HepG2 (cell line): ENCODE measurements at regions not wholly inside any gene's neighbourhood (a gene's known extent, or its start where the extent isn't known, plus 50 kb on each side); places are given as distances from the start of the nearest gene placed in this dataset.

Experiments used
- ARNT2 ChIP-seq: sonication (generic); formaldehyde crosslinking; IDR thresholded peaks from 2 replicates; pipeline ENCODE4 v1.8.0; 2022; ENCODE audit warnings: mild to moderate bottlenecking, low read depth, missing genetic modification reagents, moderate library complexity
- BORCS8-MEF2B ChIP-seq: sonication (generic); formaldehyde crosslinking; IDR thresholded peaks from 2 replicates; pipeline ENCODE4 v1.8.0; 2022; ENCODE audit warnings: mild to moderate bottlenecking, missing genetic modification reagents
- CBX5 ChIP-seq: sonication (generic); formaldehyde crosslinking; IDR thresholded peaks from 2 replicates; pipeline ENCODE4 v1.4.0; 2020; ENCODE audit warnings: missing genetic modification reagents, borderline replicate concordance
- CC2D1A ChIP-seq: sonication (generic); formaldehyde crosslinking; IDR thresholded peaks from 2 replicates; pipeline ENCODE4 v1.8.1; 2023; ENCODE audit warnings: mild to moderate bottlenecking, missing genetic modification reagents
- FOXJ3 ChIP-seq: sonication (generic); formaldehyde crosslinking; IDR thresholded peaks from 2 replicates; pipeline ENCODE4 v1.4.0; 2020; ENCODE audit warnings: missing genetic modification reagents, mild to moderate bottlenecking, borderline replicate concordance
- FOXO1 ChIP-seq: sonication (generic); formaldehyde crosslinking; IDR thresholded peaks from 2 replicates; pipeline ENCODE4 v1.4.0; 2020; ENCODE audit warnings: missing genetic modification reagents
- GATA4 ChIP-seq: sonication (generic); IDR thresholded peaks from 2 replicates; pipeline ENCODE4 v1.6.1; 2016; ENCODE audit warnings: antibody characterized with exemption, low read depth, borderline replicate concordance
- HIVEP1 ChIP-seq: sonication (generic); formaldehyde crosslinking; IDR thresholded peaks from 2 replicates; pipeline ENCODE4 v1.4.0; 2020; ENCODE audit warnings: mild to moderate bottlenecking, missing genetic modification reagents
- MED13 ChIP-seq: sonication (generic); formaldehyde crosslinking; IDR thresholded peaks from 2 replicates; pipeline ENCODE4 v1.5.0; 2020; ENCODE audit warnings: missing genetic modification reagents
- SALL2 ChIP-seq: sonication (generic); formaldehyde crosslinking; IDR thresholded peaks from 2 replicates; pipeline ENCODE4 v1.8.1; 2023; ENCODE audit warnings: mild to moderate bottlenecking, missing genetic modification reagents, inconsistent platforms
- SMAD3 ChIP-seq: sonication (generic); formaldehyde crosslinking; IDR thresholded peaks from 2 replicates; pipeline ENCODE4 v1.4.0; 2020; ENCODE audit warnings: missing genetic modification reagents
- TARDBP ChIP-seq: sonication (generic); formaldehyde crosslinking; IDR thresholded peaks from 2 replicates; pipeline ENCODE4 v1.8.0; 2022; ENCODE audit warnings: mild to moderate bottlenecking, missing genetic modification reagents
- TOPORS ChIP-seq: sonication (generic); formaldehyde crosslinking; IDR thresholded peaks from 2 replicates; pipeline ENCODE4 v1.8.0; 2023; ENCODE audit warnings: mild to moderate bottlenecking, missing genetic modification reagents
- YEATS4 ChIP-seq: sonication (generic); formaldehyde crosslinking; IDR thresholded peaks from 2 replicates; pipeline ENCODE4 v1.4.0; 2020; ENCODE audit warnings: missing genetic modification reagents, borderline replicate concordance
- ZFX ChIP-seq: sonication (generic); formaldehyde crosslinking; IDR thresholded peaks from 2 replicates; pipeline ENCODE4 v1.4.0; 2020; ENCODE audit warnings: mild to moderate bottlenecking, low read depth, missing genetic modification reagents, moderate library complexity
- ZHX1 ChIP-seq: sonication (generic); formaldehyde crosslinking; IDR thresholded peaks from 2 replicates; pipeline ENCODE4 v1.8.1; 2022; ENCODE audit warnings: low read depth, mild to moderate bottlenecking, missing genetic modification reagents
- ZNF20 ChIP-seq: sonication (generic); formaldehyde crosslinking; IDR thresholded peaks from 2 replicates; pipeline ENCODE4 v1.4.0; 2020; ENCODE audit warnings: mild to moderate bottlenecking, moderate library complexity, missing genetic modification reagents
- ZNF253 ChIP-seq: sonication (generic); formaldehyde crosslinking; IDR thresholded peaks from 2 replicates; pipeline ENCODE4 v1.8.0; 2022; ENCODE audit warnings: mild to moderate bottlenecking, missing genetic modification reagents, borderline replicate concordance
- ZNF441 ChIP-seq: sonication (generic); formaldehyde crosslinking; IDR thresholded peaks from 2 replicates; pipeline ENCODE4 v1.7.0; 2021; ENCODE audit warnings: missing genetic modification reagents, borderline replicate concordance
- ZNF460 ChIP-seq: sonication (generic); formaldehyde crosslinking; IDR thresholded peaks from 2 replicates; pipeline ENCODE4 v1.5.1; 2020; ENCODE audit warnings: missing genetic modification reagents, mild to moderate bottlenecking, borderline replicate concordance
- TF ChIP-seq, protein P1 (sequence below): sonication (generic); formaldehyde crosslinking; conservative IDR thresholded peaks from 2 replicates; pipeline ENCODE4 v1.4.0; 2020; ENCODE audit warnings: mild to moderate bottlenecking, missing genetic modification reagents, moderate library complexity
- TF ChIP-seq, protein P2 (sequence below), 2 experiments: sonication (generic) in 1 of 2; formaldehyde crosslinking in 1 of 2; IDR thresholded peaks; 2 replicates each; pipeline versions ENCODE4 v1.4.0 to v1.6.1; 2018 to 2020; ENCODE audit warnings: missing genetic modification reagents in 2 of 2, borderline replicate concordance in 1 of 2, low read depth in 1 of 2, mild to moderate bottlenecking in 1 of 2, missing biosample characterization in 1 of 2

GRCh38 chr2:43158259-43158880 lies 68.0 kb downstream of the ZFP36L2 start (continued):
- peak; percentile 47; the same call in 1 of the 2 replicates for TF ChIP-seq HIVEP1 (CRISPR knock-in tag)
- TF ChIP-seq, protein P1, sequence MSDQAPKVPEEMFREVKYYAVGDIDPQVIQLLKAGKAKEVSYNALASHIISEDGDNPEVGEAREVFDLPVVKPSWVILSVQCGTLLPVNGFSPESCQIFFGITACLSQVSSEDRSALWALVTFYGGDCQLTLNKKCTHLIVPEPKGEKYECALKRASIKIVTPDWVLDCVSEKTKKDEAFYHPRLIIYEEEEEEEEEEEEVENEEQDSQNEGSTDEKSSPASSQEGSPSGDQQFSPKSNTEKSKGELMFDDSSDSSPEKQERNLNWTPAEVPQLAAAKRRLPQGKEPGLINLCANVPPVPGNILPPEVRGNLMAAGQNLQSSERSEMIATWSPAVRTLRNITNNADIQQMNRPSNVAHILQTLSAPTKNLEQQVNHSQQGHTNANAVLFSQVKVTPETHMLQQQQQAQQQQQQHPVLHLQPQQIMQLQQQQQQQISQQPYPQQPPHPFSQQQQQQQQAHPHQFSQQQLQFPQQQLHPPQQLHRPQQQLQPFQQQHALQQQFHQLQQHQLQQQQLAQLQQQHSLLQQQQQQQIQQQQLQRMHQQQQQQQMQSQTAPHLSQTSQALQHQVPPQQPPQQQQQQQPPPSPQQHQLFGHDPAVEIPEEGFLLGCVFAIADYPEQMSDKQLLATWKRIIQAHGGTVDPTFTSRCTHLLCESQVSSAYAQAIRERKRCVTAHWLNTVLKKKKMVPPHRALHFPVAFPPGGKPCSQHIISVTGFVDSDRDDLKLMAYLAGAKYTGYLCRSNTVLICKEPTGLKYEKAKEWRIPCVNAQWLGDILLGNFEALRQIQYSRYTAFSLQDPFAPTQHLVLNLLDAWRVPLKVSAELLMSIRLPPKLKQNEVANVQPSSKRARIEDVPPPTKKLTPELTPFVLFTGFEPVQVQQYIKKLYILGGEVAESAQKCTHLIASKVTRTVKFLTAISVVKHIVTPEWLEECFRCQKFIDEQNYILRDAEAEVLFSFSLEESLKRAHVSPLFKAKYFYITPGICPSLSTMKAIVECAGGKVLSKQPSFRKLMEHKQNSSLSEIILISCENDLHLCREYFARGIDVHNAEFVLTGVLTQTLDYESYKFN (CRISPR knock-in tag) = peak; percentile 50
- no peak for TF ChIP-seq ARNT2 (CRISPR knock-in tag)
- peak; percentile 68; the same call in 1 of the 2 replicates for TF ChIP-seq CBX5 (CRISPR knock-in tag)
- TF ChIP-seq ZNF441 (CRISPR knock-in tag) = peak; percentile 68
- peak; percentile 73 for TF ChIP-seq YEATS4
- peak; percentile 69; the same call in 1 of the 2 replicates for TF ChIP-seq BORCS8-MEF2B
- no peak for TF ChIP-seq FOXJ3
- no peak for TF ChIP-seq GATA4
- TF ChIP-seq SALL2 = peak; percentile 71; the same call in 1 of the 2 replicates
- peak; percentile 85 for TF ChIP-seq ZFX (CRISPR knock-in tag)
- 0 out of 2 replicates have a peak, but pooled peaks have one; percentile 59 for TF ChIP-seq SMAD3 (CRISPR knock-in tag)
- TF ChIP-seq, protein P2, sequence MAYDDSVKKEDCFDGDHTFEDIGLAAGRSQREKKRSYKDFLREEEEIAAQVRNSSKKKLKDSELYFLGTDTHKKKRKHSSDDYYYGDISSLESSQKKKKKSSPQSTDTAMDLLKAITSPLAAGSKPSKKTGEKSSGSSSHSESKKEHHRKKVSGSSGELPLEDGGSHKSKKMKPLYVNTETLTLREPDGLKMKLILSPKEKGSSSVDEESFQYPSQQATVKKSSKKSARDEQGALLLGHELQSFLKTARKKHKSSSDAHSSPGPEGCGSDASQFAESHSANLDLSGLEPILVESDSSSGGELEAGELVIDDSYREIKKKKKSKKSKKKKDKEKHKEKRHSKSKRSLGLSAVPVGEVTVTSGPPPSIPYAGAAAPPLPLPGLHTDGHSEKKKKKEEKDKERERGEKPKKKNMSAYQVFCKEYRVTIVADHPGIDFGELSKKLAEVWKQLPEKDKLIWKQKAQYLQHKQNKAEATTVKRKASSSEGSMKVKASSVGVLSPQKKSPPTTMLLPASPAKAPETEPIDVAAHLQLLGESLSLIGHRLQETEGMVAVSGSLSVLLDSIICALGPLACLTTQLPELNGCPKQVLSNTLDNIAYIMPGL (CRISPR knock-in tag; IDR thresholded peaks at IDR 0.05; ENCODE audit: borderline replicate concordance in 1 of 2, low read depth in 1 of 2) = peak; percentile 6 to 45; a peak in 2 of 4 replicates
- TF ChIP-seq ZNF20 (CRISPR knock-in tag) = no peak
- TF ChIP-seq ZNF460 (CRISPR knock-in tag) = no peak
- peak; percentile 86 for TF ChIP-seq TARDBP (CRISPR knock-in tag)
- TF ChIP-seq MED13 (CRISPR knock-in tag) = peak; percentile 32; the same call in 1 of the 2 replicates
- TF ChIP-seq CC2D1A = peak; percentile 76; the same call in 1 of the 2 replicates
- peak; percentile 77; the same call in 1 of the 2 replicates for TF ChIP-seq TOPORS
- no peak for TF ChIP-seq ZHX1 (CRISPR knock-in tag)
- TF ChIP-seq FOXO1 (CRISPR knock-in tag) = 0 out of 2 replicates have a peak, but pooled peaks have one; percentile 10
- peak; percentile 62; the same call in 1 of the 2 replicates for TF ChIP-seq ZNF253 (CRISPR knock-in tag)
